Caco-2 (cell line): ENCODE measurements at regions not wholly inside any gene's neighbourhood (a gene's known extent, or its start where the extent isn't known, plus 50 kb on each side); places are given as distances from the start of the nearest gene placed in this dataset.

ENCODE experiments used
- BruUV-seq: library from RNA; stranded (reverse); fragments of 400-500 nt; replicated peaks from 2 replicates; lab custom pipeline; 2021; lab: Mats Ljungman, UMichigan
- CTCF ChIA-PET: fragments of 300-600 bp; sonication (Branson Sonifier 250); formaldehyde crosslinking; loops from one replicate; lab custom pipeline; 2022; ENCODE audit warnings: antibody characterized with exemption; lab: Charles Lee
- POLR2A ChIA-PET: fragments of 300-600 bp; sonication (Branson Sonifier 250); formaldehyde crosslinking; loops from one replicate; lab custom pipeline; 2022; ENCODE audit warnings: antibody characterized with exemption; lab: Charles Lee
- DNase-seq, 2 experiments: peaks; one replicate each; pipeline versions ENCODE4 v3.0.0 to v3.0.0-alpha.2; 2020 to 2022
- H3K27me3 ChIP-seq: replicated peaks from 2 replicates; pipeline ENCODE4 v1.6.0; 2011; ENCODE audit warnings: low read length; ENCODE audit not compliant: control insufficient read depth, insufficient read depth
- H3K36me3 ChIP-seq: 2 replicates; pipeline ENCODE4 v1.5.1; 2011; ENCODE audit warnings: low read length; ENCODE audit not compliant: control insufficient read depth, insufficient read depth
- H3K4me1 ChIP-seq: fragments of 250-450 bp; sonication (Bioruptor Pico); 2 replicates; pipeline ENCODE4 v1.5.1; 2020; ENCODE audit warnings: mild to moderate bottlenecking
- H3K4me3 ChIP-seq: 2 replicates; pipeline ENCODE4 v1.5.1; 2011; ENCODE audit warnings: low read depth, mild to moderate bottlenecking, control low read depth, low read length
- H3K9me3 ChIP-seq: fragments of 250-450 bp; sonication (Bioruptor Pico); 2 replicates; pipeline ENCODE4 v1.5.1; 2020; ENCODE audit warnings: mild to moderate bottlenecking, moderate library complexity
- H3K27ac Mint-ChIP-seq: one replicate; pipeline ENCODE4 v1.8.0; 2022; ENCODE audit warnings: mixed read lengths; ENCODE audit not compliant: unreplicated experiment
- H3K27me3 Mint-ChIP-seq: one replicate; pipeline ENCODE4 v1.8.0; 2022; ENCODE audit warnings: mixed read lengths; ENCODE audit not compliant: insufficient read depth, unreplicated experiment
- H3K36me3 Mint-ChIP-seq: one replicate; pipeline ENCODE4 v1.8.0; 2022; ENCODE audit warnings: mild to moderate bottlenecking, mixed read lengths; ENCODE audit not compliant: insufficient read depth, unreplicated experiment
- H3K4me1 Mint-ChIP-seq: one replicate; pipeline ENCODE4 v1.8.0; 2022; ENCODE audit warnings: low read depth, mixed read lengths; ENCODE audit not compliant: unreplicated experiment
- H3K4me3 Mint-ChIP-seq: one replicate; pipeline ENCODE4 v1.8.0; 2022; ENCODE audit warnings: mild to moderate bottlenecking, moderate library complexity, mixed read lengths; ENCODE audit not compliant: unreplicated experiment
- H3K9me3 Mint-ChIP-seq: one replicate; pipeline ENCODE4 v1.8.0; 2022; ENCODE audit warnings: mixed read lengths; ENCODE audit not compliant: unreplicated experiment
- intact Hi-C: fragments of 100-400 bp; cut with micrococcal nuclease; formaldehyde crosslinking; loops from one replicate; pipeline ENCODE4 v1.10.0; 2022; ENCODE audit not compliant: unreplicated experiment
- TF ChIP-seq, protein P1 (sequence below), 2 experiments: fragments of 200-600 bp in 1 of 2; IDR thresholded peaks; 1 replicate in 1 of 2; 2 replicates in 1 of 2; pipeline versions ENCODE4 v1.5.1 to v1.8.0; 2011 to 2022; ENCODE audit warnings: antibody characterized with exemption in 1 of 2, control low read depth in 1 of 2, inconsistent platforms in 1 of 2, low read depth in 1 of 2, low read length in 1 of 2, mild to moderate bottlenecking in 1 of 2, moderate library complexity in 1 of 2; ENCODE audit not compliant: insufficient read depth in 1 of 2, severe bottlenecking in 1 of 2, unreplicated experiment in 1 of 2

- H3K4me3 ChIP-seq = no peak overlapping the region
- Mint-ChIP-seq H3K4me3 (no peak overlapping the region), H3K27me3 (no peaks in the 10 kb centered on the region), H3K36me3 (no peaks in the 10 kb centered on the region), H3K4me1 (peaks cover 6% of the 10 kb centered on the region), H3K27ac (no peak overlapping the region), H3K9me3 (no peaks in the 10 kb centered on the region)
- CTCF ChIA-PET = no interaction called here
- TF ChIP-seq, protein P1, sequence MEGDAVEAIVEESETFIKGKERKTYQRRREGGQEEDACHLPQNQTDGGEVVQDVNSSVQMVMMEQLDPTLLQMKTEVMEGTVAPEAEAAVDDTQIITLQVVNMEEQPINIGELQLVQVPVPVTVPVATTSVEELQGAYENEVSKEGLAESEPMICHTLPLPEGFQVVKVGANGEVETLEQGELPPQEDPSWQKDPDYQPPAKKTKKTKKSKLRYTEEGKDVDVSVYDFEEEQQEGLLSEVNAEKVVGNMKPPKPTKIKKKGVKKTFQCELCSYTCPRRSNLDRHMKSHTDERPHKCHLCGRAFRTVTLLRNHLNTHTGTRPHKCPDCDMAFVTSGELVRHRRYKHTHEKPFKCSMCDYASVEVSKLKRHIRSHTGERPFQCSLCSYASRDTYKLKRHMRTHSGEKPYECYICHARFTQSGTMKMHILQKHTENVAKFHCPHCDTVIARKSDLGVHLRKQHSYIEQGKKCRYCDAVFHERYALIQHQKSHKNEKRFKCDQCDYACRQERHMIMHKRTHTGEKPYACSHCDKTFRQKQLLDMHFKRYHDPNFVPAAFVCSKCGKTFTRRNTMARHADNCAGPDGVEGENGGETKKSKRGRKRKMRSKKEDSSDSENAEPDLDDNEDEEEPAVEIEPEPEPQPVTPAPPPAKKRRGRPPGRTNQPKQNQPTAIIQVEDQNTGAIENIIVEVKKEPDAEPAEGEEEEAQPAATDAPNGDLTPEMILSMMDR (IDR thresholded peaks at IDR 0.05; ENCODE audit: insufficient read depth in 1 of 2, low read depth in 1 of 2, low read length in 1 of 2, severe bottlenecking in 1 of 2, unreplicated experiment in 1 of 2) = no peak
- no peaks in the 10 kb centered on the region for H3K9me3 ChIP-seq
- intact Hi-C loops = no loop called here
- H3K36me3 ChIP-seq = no peaks in the 10 kb centered on the region
- no peaks in the 10 kb centered on the region for H3K27me3 ChIP-seq
- H3K4me1 ChIP-seq = peaks cover 8% of the 10 kb centered on the region
- POLR2A ChIA-PET = no interaction called here
- DNase-seq = no peak
- no TSS peak for BruUV-seq
These were observed 387.6 kb downstream of the TNS1 start for GRCh38 chr2:217615171-217615570.

DNA sequence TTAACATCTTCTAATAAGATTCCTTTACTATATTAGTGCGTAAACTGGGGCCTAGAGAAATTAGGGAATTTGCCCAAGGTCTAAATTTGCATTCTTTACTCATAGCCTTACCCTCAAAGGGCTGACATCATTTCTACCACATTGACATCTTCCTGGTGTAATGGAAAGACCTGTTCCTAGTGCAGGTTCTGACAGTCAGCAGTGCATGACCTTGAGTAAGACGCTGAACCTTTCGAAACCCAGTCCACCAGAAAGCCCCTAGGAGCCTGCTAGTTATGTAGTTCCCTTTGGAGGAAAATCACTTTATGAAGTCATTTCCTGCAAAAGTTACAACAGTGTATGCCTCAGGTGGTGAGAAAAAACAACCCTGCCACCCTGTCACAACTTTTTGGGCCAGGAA is 388.3 kb downstream of the TNS1 start:
- H3K27ac Mint-ChIP-seq = no peak overlapping the region
- POLR2A ChIA-PET = no interaction called here
- Histone ChIP-seq H3K27me3 (no peaks in the 10 kb centered on the region), H3K4me1 (peaks cover 8% of the 10 kb centered on the region), H3K9me3 (no peaks in the 10 kb centered on the region), H3K4me3 (no peak overlapping the region), H3K36me3 (no peaks in the 10 kb centered on the region)
- no TSS peak for BruUV-seq
- H3K27me3 Mint-ChIP-seq = no peaks in the 10 kb centered on the region
- TF ChIP-seq, protein P1 (IDR thresholded peaks at IDR 0.05; ENCODE audit: insufficient read depth in 1 of 2, low read depth in 1 of 2, low read length in 1 of 2, severe bottlenecking in 1 of 2, unreplicated experiment in 1 of 2) = no peak
- CTCF ChIA-PET = no interaction called here
- H3K4me3 Mint-ChIP-seq = no peak overlapping the region
- H3K4me1 Mint-ChIP-seq = peaks cover 12% of the 10 kb centered on the region
- no peaks in the 10 kb centered on the region for H3K9me3 Mint-ChIP-seq
- DNase-seq = no peak
- H3K36me3 Mint-ChIP-seq = no peaks in the 10 kb centered on the region
- intact Hi-C loops = no loop called here

DNA sequence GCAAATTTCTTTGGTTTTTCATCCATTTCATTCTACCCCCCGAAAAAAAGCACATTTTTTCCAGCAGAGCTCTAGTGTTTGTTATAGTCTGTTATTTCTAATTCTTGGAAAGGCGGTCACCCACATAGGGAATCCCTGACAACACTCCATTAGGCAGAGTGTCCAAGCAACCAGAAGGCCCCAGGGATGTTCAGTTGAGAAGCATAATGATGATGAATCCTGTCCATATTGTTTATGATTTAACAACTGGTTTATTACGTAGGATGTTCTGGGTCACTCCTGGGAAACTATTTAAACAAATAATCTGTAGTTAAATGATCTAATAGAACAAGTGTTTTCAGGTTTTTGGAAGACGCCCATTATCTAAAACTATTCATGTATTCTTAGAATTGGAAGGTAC is 388.7 kb downstream of the TNS1 start:
- H3K9me3 ChIP-seq = no peaks in the 10 kb centered on the region
- POLR2A ChIA-PET = no interaction called here
- H3K27me3 Mint-ChIP-seq = no peaks in the 10 kb centered on the region
- no TSS peak for BruUV-seq
- CTCF ChIA-PET = no interaction called here
- H3K36me3 ChIP-seq = no peaks in the 10 kb centered on the region
- no peaks in the 10 kb centered on the region for H3K36me3 Mint-ChIP-seq
- H3K4me1 Mint-ChIP-seq = peaks cover 12% of the 10 kb centered on the region
- DNase-seq = no peak
- H3K4me1 ChIP-seq = peaks cover 8% of the 10 kb centered on the region
- H3K27me3 ChIP-seq = no peaks in the 10 kb centered on the region
- intact Hi-C loops = no loop called here
- H3K9me3 Mint-ChIP-seq = no peaks in the 10 kb centered on the region
- H3K4me3 ChIP-seq = no peak overlapping the region
- TF ChIP-seq, protein P1 (IDR thresholded peaks at IDR 0.05; ENCODE audit: insufficient read depth in 1 of 2, low read depth in 1 of 2, low read length in 1 of 2, severe bottlenecking in 1 of 2, unreplicated experiment in 1 of 2) = no peak
- no peak overlapping the region for H3K27ac Mint-ChIP-seq
- no peak overlapping the region for H3K4me3 Mint-ChIP-seq
